ENCODE measurements at regions not wholly inside any gene's neighbourhood (a gene's known extent, or its start where the extent isn't known, plus 50 kb on each side); places are given as distances from the start of the nearest gene placed in this dataset.

- TF ChIP-seq POLR2A (IDR thresholded peaks at IDR 0.05) (no peak), CTCF (IDR thresholded peaks at IDR 0.05) (no peak)
Observed at GRCh38 chr2:18332477-18332876, 228.0 kb downstream of the RDH14 start.
